NCI-H1105 treated with DMSO at 0.1 percent for 48 hours (cell line): ENCODE measurements at regions not wholly inside any gene's neighbourhood (a gene's known extent, or its start where the extent isn't known, plus 50 kb on each side); places are given as distances from the start of the nearest gene placed in this dataset.
A peak's percentile ranks its signal among the peaks of the same experiment; 100 is the strongest.

Experiments
- DNase-seq: peaks from one replicate; lab custom pipeline; 2025; lab: John Stamatoyannopoulos, UW

DNA sequence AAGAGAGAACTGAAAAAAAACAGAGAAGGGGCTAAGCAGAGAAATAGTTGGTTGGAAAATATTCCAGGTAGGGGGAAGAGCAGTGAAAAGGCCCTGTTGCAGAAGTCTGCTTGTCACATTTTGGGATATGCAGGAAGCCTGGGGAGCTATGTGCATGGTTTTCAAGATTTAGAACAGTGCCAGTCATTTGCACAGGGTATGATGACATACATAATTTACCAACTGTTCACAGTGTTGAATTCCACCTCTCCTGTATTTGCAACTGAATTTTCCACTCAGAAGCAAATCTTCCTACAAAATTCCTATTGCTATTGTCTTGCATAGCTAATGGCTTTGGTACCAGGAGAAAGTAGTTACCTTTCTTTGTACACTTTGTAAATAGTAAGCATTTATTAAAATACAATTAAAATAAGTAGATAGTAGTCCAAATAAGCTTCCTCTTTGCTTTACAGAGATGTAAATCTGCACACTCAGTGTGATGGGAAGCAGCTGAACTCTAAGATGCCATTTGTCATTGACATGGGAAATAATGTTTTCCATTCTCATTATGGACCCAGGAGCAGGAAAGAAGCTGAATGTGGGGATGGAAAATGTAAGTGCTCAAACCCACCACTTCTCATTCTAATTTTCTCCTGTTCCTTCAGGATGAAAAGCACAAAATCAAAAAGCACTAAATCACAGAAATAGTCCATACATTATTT is 177.4 kb downstream of the BTG1 start:
- DNase-seq, result no peak

DNA sequence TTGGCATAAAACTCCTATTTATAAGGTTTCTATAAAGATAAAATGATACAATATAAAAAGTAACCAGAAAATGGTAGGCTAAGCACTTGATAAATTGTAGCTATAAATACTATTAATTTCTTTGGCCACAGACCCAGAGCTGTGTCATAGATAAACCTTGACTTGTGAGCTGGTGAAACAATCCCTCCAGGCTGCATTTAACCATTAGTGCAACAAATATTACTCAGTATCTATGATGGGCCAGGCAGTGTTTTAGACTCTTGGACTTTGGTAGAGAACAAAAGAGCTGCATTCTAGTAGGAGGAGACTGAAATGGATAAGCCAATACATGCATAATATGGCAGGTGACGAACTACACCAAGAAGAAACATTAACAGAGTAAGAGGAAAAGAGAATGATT is 178.1 kb downstream of the BTG1 start:
- no peak for DNase-seq

DNA sequence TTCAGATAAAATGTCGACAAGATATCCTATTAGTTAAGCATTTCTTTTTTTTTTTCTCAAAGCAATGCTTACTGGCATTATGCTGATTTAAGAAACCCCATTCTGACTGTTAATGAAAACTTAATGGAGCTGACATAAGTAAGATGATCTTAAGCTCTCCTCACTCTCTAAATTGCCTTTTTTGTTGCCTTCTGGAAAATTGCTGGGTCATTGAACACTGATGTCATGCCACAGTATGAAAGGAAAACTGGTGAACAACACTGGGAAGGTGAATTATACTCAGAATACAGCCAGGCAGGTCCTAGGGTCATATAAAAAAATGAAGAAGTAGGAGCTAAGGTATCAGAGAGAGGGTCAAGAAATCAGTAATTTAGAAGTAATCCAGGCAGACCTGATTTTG is 179.9 kb downstream of the BTG1 start:
- DNase-seq, result no peak

DNA sequence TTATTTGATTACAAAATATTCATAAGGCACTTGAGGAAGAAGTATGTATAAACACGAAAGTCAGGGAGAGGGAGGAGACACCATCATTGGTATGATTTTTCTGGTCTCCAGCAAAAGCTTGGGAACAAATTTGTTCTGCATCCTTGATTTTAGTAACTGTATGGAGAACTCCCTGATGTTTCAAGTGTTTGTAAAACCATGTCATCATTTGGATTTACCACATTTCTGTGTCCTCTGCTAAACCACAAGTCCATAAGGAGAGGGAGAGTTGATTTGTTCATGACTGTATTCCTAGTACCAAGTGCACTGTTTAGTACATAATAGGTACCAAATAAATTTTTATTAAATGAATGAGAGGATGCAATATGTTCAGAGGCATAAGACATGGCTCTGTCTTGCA is 181.1 kb downstream of the BTG1 start:
- DNase-seq, result no peak

DNA sequence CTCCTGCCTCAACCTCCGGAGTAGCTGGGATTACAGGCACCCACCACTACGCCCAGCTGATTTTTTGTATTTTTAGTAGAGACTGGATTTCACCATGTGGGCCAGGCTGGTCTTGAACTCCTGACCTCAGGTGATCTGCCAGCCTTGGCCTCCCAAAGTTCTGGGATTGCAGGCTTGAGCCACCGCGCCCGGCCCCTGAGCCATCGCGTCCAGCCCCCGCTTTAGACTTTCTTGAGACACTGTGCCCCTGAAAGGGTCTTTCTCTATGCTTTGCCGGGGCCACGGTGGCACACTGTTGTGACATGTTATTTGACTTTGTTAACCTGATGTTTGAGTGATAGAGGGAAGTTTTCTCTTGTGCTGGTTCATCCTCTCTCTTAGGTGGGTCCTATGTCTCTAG is 186.4 kb downstream of the BTG1 start:
- DNase-seq, result no peak

DNA sequence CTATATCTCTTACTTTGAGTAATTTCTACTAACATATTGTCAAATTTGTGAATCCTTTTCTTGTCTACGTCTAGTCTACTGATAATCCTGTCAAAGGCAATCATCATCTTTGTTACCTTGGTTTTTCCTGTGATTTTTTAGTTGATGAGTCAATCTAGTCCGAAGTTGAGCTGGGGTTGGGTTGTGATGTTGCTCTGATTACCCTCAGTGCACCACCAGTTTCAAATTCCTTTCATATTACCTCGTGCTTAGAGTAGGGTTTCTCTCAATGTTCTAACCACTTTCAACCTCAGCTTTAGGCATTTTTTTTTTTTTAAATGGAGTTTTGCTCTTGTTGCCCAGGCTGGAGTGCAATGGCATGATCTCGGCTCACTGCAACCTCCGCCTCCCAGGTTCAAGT is 186.8 kb downstream of the BTG1 start:
- no peak for DNase-seq

DNA sequence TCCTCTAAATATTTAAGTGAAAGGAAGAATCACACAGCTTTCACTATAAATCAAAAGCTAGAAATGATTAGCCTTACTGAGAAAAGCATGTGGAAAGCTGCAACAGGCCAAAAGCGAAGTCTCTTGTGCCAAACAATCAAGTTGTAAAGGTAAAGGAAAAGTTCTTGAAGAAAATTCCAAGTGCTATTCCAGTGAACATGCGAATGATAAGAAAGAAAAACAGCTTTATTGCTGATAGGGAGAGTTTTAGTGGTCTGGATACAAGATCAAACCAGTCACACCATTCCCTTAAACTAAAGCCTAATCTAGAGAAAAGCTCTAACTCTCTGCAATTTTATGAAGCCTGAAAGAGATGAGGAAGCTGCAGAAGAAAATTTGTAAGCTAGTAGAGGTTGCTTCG is 190.9 kb downstream of the BTG1 start:
- no peak for DNase-seq

DNA sequence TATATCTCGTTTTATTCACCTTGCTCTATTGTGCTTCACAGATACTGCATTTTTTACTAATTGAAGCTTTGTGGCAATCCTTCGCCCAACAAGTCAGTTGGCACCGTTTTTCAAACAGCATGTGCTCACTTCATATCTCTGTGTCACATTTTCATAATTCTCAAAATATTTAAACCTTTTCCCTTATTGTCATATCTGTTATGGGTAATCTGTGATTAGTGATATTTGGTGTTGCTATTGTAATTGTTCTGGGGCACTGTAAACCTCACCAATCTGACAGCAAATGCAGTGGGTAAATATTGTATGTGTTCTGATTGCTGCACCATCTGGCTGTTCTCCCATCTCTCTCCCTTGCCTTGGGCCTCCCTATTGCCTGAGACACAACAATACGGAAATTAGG is 191.3 kb downstream of the BTG1 start:
- no peak for DNase-seq

DNA sequence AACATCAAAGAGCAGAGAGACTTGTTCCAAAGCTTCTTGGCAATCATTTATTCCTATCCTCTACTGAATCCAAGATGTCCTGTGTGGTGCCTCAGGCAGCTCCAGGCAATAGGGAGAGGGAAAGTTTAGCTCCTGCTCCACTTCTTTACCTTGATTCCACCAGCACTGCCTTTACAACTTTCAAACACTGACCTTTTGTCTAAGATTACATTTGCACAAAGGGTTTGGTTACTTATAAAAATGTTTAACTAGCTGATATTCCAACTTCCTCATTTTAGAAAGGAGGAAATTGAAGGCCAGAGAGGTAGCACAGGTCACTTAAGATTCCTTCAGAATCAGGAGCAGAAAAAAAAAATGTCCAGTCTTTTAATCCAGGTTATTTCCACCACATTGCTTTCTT is 192.7 kb downstream of the BTG1 start:
- no peak for DNase-seq

DNA sequence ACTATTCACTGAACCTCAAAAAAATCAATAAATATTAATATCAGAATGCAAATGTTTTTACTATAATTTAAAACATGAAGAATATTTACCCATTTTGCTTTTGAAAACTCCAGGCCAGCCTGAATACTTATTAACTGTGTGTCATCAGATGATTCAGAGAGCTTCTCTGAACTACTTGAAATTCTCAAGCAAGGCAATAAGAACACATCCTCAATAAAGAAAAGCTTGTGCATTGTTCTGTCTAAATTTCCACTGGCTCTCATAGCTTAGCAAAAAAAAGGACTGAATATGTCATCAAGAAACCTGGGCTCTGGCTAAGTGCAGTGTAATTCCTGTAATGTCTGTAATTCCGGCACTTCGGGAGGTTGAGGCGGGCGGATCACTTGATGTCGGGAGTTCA is 194.1 kb downstream of the BTG1 start:
- DNase-seq, result no peak

DNA sequence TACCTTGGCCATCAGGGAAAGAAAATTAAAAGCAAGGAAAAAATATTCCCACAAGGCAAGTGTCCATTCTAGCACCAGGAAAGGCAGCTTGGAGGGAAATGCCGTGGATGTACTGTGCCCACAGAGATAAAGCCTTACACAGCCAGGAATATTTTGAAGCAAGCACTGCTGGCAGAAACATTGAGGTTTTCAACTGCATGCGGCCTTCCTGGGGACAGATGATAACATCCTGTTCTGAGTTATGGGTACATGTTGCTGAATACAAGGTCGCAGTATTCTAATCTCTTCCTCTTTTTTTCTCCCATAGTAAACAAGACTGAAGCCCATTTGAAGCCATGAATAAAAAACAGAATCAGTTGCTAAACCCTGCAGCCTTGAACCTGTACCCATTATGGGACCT is 197.1 kb downstream of the BTG1 start:
- DNase-seq, result no peak

DNA sequence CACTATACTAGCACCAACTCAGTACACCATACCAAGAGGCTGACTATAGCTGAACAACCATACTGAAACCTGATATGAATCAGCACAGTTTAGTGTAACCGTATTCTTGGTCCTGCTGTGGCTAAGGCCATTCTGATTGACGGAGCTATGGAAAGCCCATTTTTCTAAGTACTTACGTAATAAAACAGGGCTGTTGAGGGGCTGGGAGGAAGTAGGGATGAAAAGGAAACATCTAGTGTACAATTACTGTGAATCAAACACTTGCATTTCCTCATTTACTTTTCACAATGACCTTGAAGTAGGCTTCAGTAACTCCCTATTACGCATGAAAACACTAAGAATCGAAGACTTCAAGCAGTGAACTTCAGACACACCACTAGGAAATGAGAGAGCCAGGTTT is 198.2 kb downstream of the BTG1 start:
- DNase-seq, result no peak

DNA sequence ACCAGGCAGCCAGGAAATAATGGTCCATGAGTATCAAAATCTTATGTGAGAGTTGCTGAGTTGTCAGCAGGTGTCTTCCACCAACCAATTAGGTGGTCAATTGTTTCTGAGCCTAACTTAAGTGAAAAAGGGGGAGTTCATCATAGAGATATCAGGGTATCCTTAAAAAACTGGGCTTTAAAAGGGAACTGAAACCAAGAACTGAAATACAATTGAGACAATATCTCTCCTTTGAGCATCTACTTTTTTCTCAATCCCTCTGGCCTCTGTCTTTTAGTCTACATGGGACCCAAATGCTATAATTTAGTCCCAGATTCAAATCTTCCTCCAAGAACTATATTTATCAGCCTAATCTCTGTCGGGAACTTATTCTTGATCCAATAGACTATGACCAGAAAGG is 201.0 kb downstream of the BTG1 start:
- DNase-seq, result no peak

DNA sequence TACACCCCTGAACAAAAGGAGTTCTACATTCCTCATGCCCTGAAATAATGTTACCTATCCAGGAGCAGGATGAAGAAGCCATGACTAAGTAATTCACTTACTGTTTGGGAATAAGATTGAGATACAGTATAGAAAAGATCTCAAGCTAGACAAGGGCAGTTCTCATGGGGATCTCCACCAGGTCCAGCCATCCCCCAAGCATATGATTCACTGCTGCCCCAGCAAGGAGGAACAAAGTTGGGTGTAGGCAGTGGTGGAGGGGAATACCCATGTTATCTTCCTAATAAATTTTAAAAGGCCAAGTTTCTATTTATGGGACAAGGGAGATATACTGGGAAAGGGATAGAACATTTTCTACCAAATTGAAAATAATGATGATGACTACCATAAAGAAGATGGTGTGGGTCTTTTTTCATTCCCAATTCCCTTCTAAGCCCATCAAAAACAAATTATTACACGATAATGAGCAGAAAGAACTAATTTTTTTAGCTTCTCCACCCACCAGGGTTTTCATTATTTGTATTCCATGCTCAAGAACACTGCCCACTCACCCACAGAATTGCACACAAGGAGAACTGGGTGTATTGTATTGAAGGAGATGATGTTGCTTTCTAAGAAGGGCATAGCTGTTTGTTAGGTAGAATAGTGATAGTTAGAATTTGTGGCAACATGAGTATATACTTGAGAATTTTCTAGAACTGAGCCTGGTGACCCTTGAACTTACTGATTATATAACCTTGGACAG is 204.6 kb downstream of the BTG1 start:
- DNase-seq, result no peak

DNA sequence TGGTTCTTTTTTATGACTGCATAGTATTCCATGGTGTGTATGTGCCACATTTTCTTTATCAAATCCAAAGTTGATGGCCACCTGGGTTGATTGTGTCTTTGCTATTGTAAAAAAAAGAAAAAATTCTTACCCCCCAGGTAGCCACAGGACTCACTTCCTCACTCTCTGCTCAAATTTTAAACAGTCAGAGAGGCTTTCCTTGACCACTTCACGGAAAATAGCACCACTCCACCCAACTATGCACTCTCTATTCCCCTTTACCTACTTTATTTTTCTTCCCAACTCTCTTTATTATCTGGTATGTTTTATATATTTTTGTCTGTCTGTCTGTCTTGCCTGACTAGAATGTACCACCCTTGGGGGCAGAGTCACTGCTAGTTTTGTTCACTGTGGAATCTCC is 205.3 kb downstream of the BTG1 start:
- DNase-seq, result no peak

DNA sequence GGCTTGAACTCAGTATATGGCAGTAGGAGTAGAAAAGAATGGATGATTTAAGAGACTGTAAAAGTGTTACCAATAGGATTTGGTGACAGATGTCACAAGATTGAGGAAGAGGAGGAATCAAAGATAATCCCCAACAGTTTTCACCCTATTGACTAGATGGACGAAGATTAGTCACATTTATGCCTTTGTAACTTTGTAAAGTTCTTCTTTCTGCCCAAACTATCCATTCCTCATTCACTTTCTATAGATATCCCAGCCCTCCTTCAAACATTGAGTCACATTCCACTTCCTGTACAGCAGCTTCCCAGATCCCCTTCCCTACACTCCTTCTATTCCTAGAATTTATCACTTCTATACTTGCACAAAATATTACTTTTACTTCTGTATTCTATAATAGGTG is 207.9 kb downstream of the BTG1 start:
- no peak for DNase-seq

DNA sequence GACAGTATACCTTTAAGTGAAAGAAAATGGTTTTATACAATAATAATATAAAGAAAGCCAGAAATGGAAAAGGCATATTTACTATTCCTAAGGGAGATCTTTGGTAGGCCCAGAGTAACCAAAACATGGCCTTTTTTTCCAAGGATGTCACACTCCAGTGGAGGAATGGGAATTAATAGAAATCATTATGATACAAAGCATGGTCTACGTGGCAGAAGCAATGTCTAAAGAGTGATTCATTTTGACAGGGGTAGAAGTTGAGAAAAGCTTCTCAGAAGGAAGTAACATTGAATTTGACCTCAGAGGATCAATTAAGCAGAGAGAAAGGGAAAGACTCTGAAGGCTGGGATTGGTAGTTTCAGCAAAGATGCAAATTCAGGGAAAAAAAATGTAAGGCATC is 208.6 kb downstream of the BTG1 start:
- DNase-seq, result no peak

DNA sequence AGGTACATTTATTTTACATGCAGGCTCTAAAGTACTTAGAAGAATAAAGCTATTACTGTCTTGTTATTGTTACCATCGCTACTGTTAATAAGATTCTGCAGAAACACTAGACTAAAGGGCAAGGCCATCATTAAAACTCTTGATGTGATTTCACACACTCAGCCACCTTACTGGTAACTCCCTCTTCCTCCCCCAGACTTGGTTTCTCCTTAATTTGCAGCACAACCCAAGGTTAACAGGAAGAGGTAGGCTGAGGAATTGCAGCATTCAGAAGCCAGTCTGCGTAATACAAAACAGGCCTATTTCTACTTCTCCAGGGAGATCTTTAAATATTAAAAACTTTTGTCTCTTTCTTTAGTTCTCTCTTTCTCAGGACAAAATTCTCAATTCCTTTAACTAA is 210.3 kb downstream of the BTG1 start:
- no peak for DNase-seq

DNA sequence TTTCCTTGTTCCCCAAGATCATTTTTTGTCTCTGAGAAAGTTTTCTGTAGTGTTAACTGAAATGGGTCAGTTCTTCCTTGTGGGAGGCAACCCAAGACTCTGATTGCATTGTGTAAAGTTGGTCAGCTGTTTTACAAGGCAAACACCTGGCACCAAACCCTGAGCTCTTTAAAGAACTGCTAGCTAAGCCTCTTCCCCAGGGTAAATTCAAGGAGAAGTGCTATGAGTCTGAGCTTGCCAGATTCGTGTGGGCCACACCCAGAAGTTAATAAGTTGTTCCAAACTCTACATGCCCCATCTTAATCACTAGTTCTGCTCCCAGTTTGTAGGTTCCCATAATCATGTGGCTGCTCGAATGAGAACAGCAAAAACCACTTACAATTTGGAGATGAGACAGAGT is 214.5 kb downstream of the BTG1 start:
- peak; percentile 38 for DNase-seq

DNA sequence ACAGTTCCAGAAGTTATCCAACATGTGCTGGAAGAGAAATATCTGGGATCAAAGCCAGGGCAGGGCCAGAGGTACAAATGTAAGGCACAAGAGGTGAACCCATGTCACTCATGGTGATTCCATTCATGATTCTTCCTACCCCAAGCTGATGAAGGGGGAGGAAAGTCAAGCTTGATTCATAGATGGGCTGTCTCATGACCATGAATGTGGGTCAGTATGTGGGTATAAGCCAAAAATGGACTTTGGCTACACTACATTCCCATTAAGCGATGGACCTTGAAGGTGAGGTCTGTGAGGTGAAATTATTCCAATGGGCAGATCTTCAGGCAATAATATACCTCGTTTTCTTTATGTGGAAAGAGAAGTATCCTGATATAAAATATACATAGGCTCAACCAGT is 217.1 kb downstream of the BTG1 start:
- DNase-seq, result no peak

DNA sequence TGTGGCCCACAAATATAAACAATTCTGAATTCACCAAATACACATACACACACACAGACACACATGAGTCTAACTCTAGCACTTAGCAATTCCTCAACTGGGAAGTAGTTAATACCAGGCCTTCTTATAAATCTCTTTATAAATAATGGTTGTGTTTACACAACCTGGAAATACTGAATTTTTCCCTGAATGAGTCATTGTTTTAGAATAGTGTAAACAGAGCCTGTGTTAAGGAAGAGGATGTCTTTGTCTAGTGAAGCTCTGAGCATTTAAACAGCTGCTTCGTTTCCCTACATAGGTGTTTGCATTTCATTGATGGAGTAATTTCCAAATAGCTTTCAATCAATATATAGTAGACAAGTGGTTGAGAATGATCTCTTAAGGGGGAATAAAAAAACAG is 218.8 kb downstream of the BTG1 start:
- peak; percentile 74 for DNase-seq

DNA sequence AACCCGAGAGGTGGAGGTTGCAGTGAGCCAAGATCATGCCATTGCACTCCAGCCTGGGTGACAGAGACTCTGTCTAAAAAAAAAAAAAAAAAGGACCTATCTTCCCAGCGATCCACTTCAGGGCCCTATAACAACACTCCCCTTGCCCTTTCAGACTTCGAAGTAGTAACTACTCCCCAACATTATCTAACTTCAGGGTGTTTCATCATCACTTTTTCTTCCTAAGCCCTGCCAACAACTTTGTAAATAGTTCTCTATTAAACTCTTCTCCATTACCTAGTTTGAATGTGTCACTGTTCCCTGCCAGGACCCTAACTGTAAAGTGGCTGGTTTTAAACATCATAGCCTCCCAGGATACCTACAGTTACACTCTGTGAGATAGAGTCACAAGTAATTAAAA is 220.8 kb downstream of the BTG1 start:
- DNase-seq, result no peak

DNA sequence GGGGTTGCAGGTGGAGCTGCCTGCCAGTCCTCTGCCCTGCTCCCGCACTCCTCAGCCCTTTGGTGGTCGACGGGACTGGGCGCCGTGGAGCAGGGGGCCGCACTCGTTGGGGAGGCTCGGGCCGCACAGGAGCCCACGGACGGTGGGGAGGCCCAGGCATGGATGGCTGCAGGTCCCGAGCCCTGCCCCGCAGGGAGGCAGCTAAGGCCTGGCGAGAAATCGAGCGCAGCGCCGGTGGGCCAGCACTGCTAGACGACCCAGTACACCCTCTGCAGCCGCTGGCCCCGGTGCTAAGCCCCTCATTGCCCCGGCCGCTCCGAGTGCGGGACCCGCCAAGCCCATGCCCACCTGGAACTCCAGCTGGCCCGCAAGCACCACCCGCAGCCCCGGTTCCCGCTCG is 221.8 kb downstream of the BTG1 start:
- no peak for DNase-seq

DNA sequence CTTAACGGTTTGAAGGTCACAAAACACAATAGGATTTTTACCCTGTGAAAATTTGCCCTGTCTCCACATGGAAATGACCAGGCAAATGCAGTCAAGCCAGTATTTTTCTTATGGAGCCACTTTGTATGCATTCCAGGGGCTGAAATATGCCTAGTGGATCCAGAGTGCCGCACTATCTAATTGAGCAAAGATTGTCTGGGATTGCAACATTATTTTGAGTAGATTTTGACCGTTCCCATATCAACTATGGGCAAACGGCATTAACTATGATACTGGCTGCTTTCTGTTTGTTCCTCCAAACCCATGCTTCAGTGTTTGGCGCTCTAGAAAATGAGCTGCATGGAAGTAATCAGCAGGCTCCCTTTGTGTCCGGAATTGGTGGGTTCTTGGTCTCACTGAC is 223.0 kb downstream of the BTG1 start:
- DNase-seq, result no peak
